GM18867 (cell line): ENCODE measurements at regions not wholly inside any gene's neighbourhood (a gene's known extent, or its start where the extent isn't known, plus 50 kb on each side); places are given as distances from the start of the nearest gene placed in this dataset.

Source experiments
- ATAC-seq: cut with Tn5 transposase; IDR thresholded peaks from one replicate; pipeline ENCODE4 v1.9.1; 2021; ENCODE audit warnings: mild to moderate bottlenecking, moderate library complexity; ENCODE audit not compliant: unreplicated experiment

- ATAC-seq = no peak
Observed at GRCh38 chr14:71720978-71721624, 211.1 kb upstream of the RGS6 start.

GRCh38 chr14:71721791-71722190, 210.4 kb upstream of the RGS6 start:
- no peak for ATAC-seq

- no peak for ATAC-seq
Observed at GRCh38 chr14:71722885-71723284, 209.3 kb upstream of the RGS6 start.

GRCh38 chr14:71725922-71726579, 206.2 kb upstream of the RGS6 start:
- ATAC-seq = no peak

GRCh38 chr14:71726580-71727021, 205.6 kb upstream of the RGS6 start:
- no peak for ATAC-seq

- ATAC-seq = no peak
Observed at GRCh38 chr14:71728386-71728785, 203.8 kb upstream of the RGS6 start.

- no peak for ATAC-seq
Observed at GRCh38 chr14:71729596-71729995, 202.6 kb upstream of the RGS6 start.

GRCh38 chr14:71730471-71730870, 201.8 kb upstream of the RGS6 start:
- no peak for ATAC-seq

GRCh38 chr14:71731096-71731495, 201.1 kb upstream of the RGS6 start:
- no peak for ATAC-seq

- ATAC-seq = no peak
Observed at GRCh38 chr14:71733210-71733883, 198.9 kb upstream of the RGS6 start.

- no peak for ATAC-seq
Observed at GRCh38 chr14:71734076-71734475, 198.2 kb upstream of the RGS6 start.

- no peak for ATAC-seq
Observed at GRCh38 chr14:71734885-71735284, 197.3 kb upstream of the RGS6 start.

- ATAC-seq = no peak
Observed at GRCh38 chr14:71737760-71738159, 194.5 kb upstream of the RGS6 start.

- ATAC-seq = no peak
Observed at GRCh38 chr14:71739273-71739990, 192.8 kb upstream of the RGS6 start.

- no peak for ATAC-seq
Observed at GRCh38 chr14:71741241-71741640, 191.0 kb upstream of the RGS6 start.

GRCh38 chr14:71742485-71742884, 189.7 kb upstream of the RGS6 start:
- ATAC-seq = no peak

- no peak for ATAC-seq
Observed at GRCh38 chr14:71745072-71745471, 187.2 kb upstream of the RGS6 start.

- ATAC-seq = no peak
Observed at GRCh38 chr14:71748196-71748595, 184.0 kb upstream of the RGS6 start.

- no peak for ATAC-seq
Observed at GRCh38 chr14:71749613-71750238, 182.5 kb upstream of the RGS6 start.

GRCh38 chr14:71751264-71751663, 181.0 kb upstream of the RGS6 start:
- no peak for ATAC-seq

- ATAC-seq = no peak
Observed at GRCh38 chr14:71752111-71752738, 180.0 kb upstream of the RGS6 start.
